Stomach (tissue), 4 donors: ENCODE measurements at regions not wholly inside any gene's neighbourhood (a gene's known extent, or its start where the extent isn't known, plus 50 kb on each side); places are given as distances from the start of the nearest gene placed in this dataset.

Source experiments
- CTCF ChIP-seq, 7 experiments: fragments of 450-650 bp in 4 of 7; fragments of 200-600 bp in 3 of 7; sonication (generic) in 3 of 7; IDR thresholded peaks; one replicate each; pipeline ENCODE4 v1.5.1; 2016 to 2019; ENCODE audit warnings: antibody characterized with exemption in 7 of 7, control low read depth in 2 of 7, mild to moderate bottlenecking in 1 of 7
- EP300 ChIP-seq: sonication (generic); formaldehyde crosslinking; IDR thresholded peaks from one replicate; pipeline ENCODE4 v1.6.1; 2017; ENCODE audit warnings: antibody characterized with exemption
- POLR2A ChIP-seq, 4 donors: fragments of 450-650 bp; IDR thresholded peaks; one replicate each; pipeline ENCODE4 v1.6.1; 2016; ENCODE audit warnings: antibody characterized with exemption in 4 of 4, control low read depth in 2 of 4, mild to moderate bottlenecking in 1 of 4, moderate library complexity in 1 of 4
- POLR2AphosphoS5 ChIP-seq, 3 donors: sonication (generic); formaldehyde crosslinking; IDR thresholded peaks; one replicate each; pipeline ENCODE4 v1.6.1; 2016; ENCODE audit warnings: antibody characterized with exemption in 3 of 3

DNA sequence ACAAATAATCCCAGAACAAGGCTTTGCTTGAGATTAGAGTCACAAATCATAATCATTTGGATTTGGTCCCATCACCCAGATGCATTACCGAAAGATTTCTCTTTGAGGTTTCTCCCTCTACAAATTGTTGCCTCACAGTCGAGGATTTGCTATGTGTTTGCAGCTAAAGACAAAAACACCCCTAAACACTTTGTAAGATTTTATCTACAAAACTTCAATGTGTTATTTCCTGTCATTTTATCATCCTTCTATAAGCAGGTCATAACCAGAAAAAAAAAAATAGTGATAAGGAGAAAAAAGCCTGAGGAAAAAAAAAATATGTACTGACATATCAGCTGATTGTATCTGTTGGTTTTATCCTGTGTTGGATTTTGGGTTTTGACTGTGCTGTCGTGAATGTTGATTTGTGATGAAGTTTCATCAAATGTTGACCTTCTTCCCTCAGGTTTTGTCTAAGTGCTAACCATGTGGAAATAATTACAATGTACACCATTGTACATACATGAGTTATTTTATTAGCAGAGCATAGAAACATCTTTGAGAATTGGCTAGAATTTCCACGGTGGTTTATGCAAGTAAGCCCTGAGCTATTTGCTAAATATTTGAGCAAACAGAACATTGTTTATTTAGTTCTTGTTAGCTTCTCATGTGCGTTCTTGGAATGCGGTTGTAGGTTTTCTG is 274.4 kb downstream of the NEBL start:
- TF ChIP-seq CTCF (IDR thresholded peaks at IDR 0.05): no peak
- peak in 1 of 3 donors; percentile 17 for TF ChIP-seq POLR2AphosphoS5 (IDR thresholded peaks at IDR 0.05)
- TF ChIP-seq POLR2A (IDR thresholded peaks at IDR 0.05): no peak
- TF ChIP-seq EP300: no peak
